Hematopoietic multipotent progenitor cell treated with erythropoietin and hydrocortisone succinate and interleukin-3 and kit ligand, for 6 days (in vitro differentiated cells): ENCODE measurements at regions not wholly inside any gene's neighbourhood (a gene's known extent, or its start where the extent isn't known, plus 50 kb on each side); places are given as distances from the start of the nearest gene placed in this dataset.

Source experiments
- DNase-seq: peaks from one replicate; pipeline ENCODE4 v3.0.0-alpha.2; 2015

- DNase-seq: no peak
These were observed 229.0 kb downstream of the SOX11 start for GRCh38 chr2:5921081-5921642.

DNA sequence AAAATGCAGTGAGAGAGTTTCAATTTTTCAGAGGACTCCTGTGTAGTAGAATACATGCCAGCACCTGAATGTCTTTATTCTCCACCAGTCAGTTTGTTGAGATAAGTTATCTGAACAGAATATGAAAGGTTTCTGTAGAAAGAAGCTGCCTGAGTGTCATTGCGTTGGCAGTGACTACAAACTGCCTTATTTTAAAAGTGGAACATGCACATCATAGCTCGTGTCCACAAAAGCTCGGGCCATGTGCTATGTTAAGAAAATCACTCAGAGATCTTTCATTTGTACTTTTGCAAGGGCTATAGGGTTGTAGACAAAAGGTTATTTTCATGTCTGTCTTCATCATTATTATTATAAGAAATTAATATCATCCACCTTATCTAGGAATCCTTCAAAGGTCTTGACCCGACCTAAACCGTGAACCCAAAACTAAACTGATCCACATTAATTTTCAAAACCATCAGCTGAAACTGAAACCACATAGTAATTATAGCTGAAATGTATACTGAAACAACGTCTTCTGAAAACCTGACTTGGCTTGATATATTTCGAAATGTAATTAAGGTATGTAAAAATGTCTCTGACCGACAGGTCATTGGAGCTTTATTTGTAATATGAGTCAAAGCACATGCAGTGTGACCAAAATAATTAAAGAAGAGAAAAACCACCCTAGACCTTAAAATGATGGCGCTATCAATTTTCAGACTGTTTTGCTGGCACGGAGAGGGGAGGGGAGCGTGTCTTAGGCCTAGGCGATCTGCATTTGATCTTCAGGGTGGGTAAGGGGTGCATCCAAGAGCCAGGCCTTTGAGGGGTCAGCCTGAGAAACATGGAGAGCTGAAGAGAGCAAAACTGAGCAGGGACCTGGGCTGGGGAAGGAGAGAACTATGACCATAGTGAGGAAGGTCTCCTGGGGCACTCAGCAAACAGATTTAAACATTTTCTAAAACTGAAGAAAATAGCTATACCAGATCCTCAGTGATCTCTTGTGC, 232.1 kb downstream of the SOX11 start:
- no peak for DNase-seq

- no peak for DNase-seq
These were observed 233.4 kb downstream of the SOX11 start for GRCh38 chr2:5925604-5926003.

- DNase-seq: no peak
These were observed 234.8 kb downstream of the SOX11 start for GRCh38 chr2:5926871-5927512.

DNA sequence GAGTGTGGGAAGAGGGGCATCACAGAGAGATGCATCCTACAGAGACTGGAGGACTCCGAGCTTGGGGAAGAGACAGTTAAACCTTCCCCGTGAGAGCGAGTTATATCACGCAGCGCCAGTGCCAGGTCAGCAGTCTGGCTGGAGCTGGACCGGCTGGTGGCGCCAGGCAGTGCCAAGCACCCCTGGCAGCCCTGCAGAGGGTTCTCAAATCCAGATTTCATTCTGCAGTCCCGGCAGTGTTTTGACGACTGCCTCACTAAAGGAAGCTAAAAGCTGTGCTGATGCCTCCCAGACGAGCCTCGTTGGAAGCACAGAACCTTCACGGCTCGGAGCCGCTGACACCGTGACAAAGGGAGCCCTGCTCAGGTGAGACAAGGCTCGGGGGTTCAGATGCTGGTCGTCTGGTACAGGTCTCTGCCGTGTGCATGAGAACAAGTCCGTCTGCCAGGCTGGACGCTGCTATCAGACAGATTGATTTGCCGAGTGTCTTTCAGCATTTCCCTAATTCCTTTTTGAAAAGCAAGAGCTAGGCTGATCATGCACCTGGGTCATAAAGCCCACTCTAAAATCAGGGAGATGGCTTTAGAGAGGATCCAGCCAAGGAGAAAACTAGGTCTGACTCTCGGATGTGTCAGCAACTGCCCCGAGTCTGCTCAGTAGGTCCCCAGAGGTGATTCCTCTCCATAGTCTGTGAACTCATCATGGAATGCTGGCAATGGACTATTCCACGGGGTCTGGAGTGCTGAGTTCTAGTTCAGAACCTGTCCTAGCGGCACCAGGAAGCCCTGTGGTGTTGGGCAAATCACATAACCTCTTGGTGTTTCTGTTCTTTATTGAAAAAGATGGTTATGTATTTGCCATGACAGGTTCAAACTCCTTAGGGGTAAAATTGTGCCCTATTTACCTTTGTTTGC, 240.6 kb downstream of the SOX11 start:
- DNase-seq: no peak

- no peak for DNase-seq
These were observed 241.5 kb downstream of the SOX11 start for GRCh38 chr2:5933669-5934068.

- no peak for DNase-seq
These were observed 245.1 kb downstream of the SOX11 start for GRCh38 chr2:5937321-5937720.

- DNase-seq: peak; percentile 60
These were observed 245.8 kb downstream of the SOX11 start for GRCh38 chr2:5937851-5938565.

- no peak for DNase-seq
These were observed 246.3 kb downstream of the SOX11 start for GRCh38 chr2:5938566-5938896.

GRCh38 chr2:5939553-5939952, 247.4 kb downstream of the SOX11 start:
- no peak for DNase-seq

- no peak for DNase-seq
These were observed 248.7 kb downstream of the SOX11 start for GRCh38 chr2:5940596-5941535.

DNA sequence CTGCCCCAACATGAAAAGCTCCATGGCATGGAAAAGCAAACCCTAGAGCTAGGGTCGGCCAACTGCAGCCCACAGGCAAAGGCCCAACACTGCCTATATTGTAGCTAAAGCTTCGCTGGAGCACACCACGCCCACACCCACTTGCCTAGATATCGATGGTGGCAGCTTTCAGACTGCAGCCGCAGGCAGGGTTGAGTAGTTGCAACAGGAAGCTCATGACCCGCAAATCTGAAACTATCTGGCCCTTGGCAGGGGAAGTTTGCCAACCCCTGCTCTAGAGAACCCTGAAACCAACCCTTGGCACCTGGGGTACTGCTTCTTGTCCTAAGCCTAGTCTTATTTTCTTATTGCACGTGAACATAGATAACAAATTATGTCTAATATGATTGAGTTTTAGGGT, 250.0 kb downstream of the SOX11 start:
- DNase-seq: peak; percentile 38

- peak; percentile 3 for DNase-seq
These were observed 253.6 kb downstream of the SOX11 start for GRCh38 chr2:5945742-5946141.

GRCh38 chr2:5946225-5947115, 254.3 kb downstream of the SOX11 start:
- DNase-seq: no peak

GRCh38 chr2:5950736-5951135, 258.6 kb downstream of the SOX11 start:
- no peak for DNase-seq

- DNase-seq: no peak
These were observed 259.3 kb downstream of the SOX11 start for GRCh38 chr2:5951471-5951870.

GRCh38 chr2:5953525-5953924, 261.3 kb downstream of the SOX11 start:
- no peak for DNase-seq

GRCh38 chr2:5954509-5954908, 262.3 kb downstream of the SOX11 start:
- no peak for DNase-seq

DNA sequence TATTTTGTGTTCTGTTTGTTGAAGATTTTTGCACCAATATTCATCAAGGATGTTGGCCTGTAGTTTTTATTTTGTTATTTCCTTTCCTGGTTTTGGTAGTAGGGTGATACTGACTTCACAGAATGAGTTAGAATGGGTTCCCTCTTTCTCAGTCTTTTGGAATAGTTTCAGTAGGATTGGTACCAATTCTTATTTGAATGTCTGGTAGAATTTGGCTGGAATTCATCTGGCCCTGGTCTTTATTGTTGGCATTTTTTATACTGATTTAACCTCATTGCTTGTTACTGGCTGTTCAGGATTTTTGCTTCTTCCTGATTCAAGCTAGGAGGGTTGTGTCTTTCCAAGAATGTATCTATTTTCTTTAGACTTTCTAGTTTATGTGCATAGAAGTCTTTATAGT, 263.7 kb downstream of the SOX11 start:
- DNase-seq: no peak
